ENCODE measurements at regions not wholly inside any gene's neighbourhood (a gene's known extent, or its start where the extent isn't known, plus 50 kb on each side); places are given as distances from the start of the nearest gene placed in this dataset.

DNA sequence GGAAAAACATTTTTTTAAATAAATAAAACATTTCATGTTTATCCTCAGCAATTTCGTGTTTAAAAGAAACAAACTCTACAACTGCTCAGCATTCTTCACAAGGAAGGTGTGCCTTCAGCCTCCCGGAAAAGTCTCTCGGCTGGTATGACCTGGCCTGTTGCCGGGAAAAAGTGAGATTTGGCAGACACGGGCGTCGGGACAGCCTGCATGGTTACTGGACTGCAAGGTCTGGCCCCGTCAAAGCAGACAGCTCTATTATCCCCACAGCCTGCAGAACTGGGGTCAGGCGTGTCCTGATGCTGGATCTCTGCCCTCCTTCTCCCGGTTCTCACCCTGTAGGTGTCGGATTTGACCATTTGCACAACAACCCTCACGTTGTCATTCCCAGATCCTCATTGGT is 120.3 kb upstream of the SPATA31C2 start:
- TF ChIP-seq, protein P1, sequence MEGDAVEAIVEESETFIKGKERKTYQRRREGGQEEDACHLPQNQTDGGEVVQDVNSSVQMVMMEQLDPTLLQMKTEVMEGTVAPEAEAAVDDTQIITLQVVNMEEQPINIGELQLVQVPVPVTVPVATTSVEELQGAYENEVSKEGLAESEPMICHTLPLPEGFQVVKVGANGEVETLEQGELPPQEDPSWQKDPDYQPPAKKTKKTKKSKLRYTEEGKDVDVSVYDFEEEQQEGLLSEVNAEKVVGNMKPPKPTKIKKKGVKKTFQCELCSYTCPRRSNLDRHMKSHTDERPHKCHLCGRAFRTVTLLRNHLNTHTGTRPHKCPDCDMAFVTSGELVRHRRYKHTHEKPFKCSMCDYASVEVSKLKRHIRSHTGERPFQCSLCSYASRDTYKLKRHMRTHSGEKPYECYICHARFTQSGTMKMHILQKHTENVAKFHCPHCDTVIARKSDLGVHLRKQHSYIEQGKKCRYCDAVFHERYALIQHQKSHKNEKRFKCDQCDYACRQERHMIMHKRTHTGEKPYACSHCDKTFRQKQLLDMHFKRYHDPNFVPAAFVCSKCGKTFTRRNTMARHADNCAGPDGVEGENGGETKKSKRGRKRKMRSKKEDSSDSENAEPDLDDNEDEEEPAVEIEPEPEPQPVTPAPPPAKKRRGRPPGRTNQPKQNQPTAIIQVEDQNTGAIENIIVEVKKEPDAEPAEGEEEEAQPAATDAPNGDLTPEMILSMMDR (conservative IDR thresholded peaks at IDR 0.05; ENCODE audit: low read depth, low read length): no peak
- no peak for TF ChIP-seq EZH2 (IDR thresholded peaks at IDR 0.05; ENCODE audit: borderline replicate concordance, low read depth, low read length, poor library complexity, severe bottlenecking)
